Spinal cord (tissue), 9 donors: ENCODE measurements at regions not wholly inside any gene's neighbourhood (a gene's known extent, or its start where the extent isn't known, plus 50 kb on each side); places are given as distances from the start of the nearest gene placed in this dataset.

ENCODE experiments used
- DNase-seq, 6 donors: peaks; one replicate each; pipeline versions ENCODE4 v3.0.0 to v3.0.0-alpha.2; 2013 to 2015; ENCODE audit warnings: low spot score in 6 of 6, low read depth in 4 of 6
- H3K27ac ChIP-seq: one replicate; pipeline ENCODE4 v1.5.1; 2013; ENCODE audit warnings: low read depth, low read length, control low read depth
- H3K27me3 ChIP-seq: one replicate; pipeline ENCODE4 v1.6.1; 2013; ENCODE audit warnings: low read length; ENCODE audit not compliant: control insufficient read depth, insufficient read depth
- H3K36me3 ChIP-seq: one replicate; pipeline ENCODE4 v1.6.1; 2013; ENCODE audit warnings: low read length; ENCODE audit not compliant: control insufficient read depth, insufficient read depth
- H3K4me1 ChIP-seq: one replicate; pipeline ENCODE4 v1.6.1; 2013; ENCODE audit warnings: low read length; ENCODE audit not compliant: control insufficient read depth, insufficient read depth
- H3K4me3 ChIP-seq: one replicate; pipeline ENCODE4 v1.5.1; 2013; ENCODE audit warnings: low read depth, low read length, control low read depth
- H3K9me3 ChIP-seq: one replicate; pipeline ENCODE4 v1.6.1; 2013; ENCODE audit warnings: low read length; ENCODE audit not compliant: control insufficient read depth, insufficient read depth
- WGBS: methylation state at CpG from one replicate; pipeline ENCODE4 v1.1.5; 2013; ENCODE audit warnings: missing lambda C conversion rate; ENCODE audit not compliant: insufficient coverage; 5-methylcytosine and 5-hydroxymethylcytosine counted together
- donor health status: healthy.

- no peaks in the 10 kb centered on the region for H3K9me3 ChIP-seq
- WGBS: no CpG with 5 or more reads among the region's 2 CpGs
- DNase-seq: no peak
- no peaks in the 10 kb centered on the region for H3K36me3 ChIP-seq
- H3K27me3 ChIP-seq: no peaks in the 10 kb centered on the region
- H3K27ac ChIP-seq: no peak overlapping the region
- H3K4me1 ChIP-seq: no peaks in the 10 kb centered on the region
- H3K4me3 ChIP-seq: no peak overlapping the region
Observed at GRCh38 chr4:123934096-123934495, 537.5 kb downstream of the SPRY1 start.

- DNase-seq: peak in 2 of 6 donors; percentile 26 to 88
- Histone ChIP-seq H3K27ac (no peak overlapping the region), H3K36me3 (no peaks in the 10 kb centered on the region), H3K4me1 (no peaks in the 10 kb centered on the region), H3K9me3 (no peaks in the 10 kb centered on the region), H3K27me3 (no peaks in the 10 kb centered on the region), H3K4me3 (no peak overlapping the region)
- WGBS: no CpG with 5 or more reads among the region's 2 CpGs
Observed at GRCh38 chr4:123936621-123937043, 540.0 kb downstream of the SPRY1 start.

GRCh38 chr4:123937581-123937980 lies 541.0 kb downstream of the SPRY1 start:
- WGBS: 52% methylated on average over 4 of the region's 4 CpGs
- H3K27ac ChIP-seq: no peak overlapping the region
- peak in 2 of 6 donors; percentile 14 to 58 for DNase-seq

GRCh38 chr4:123939621-123940020 lies 543.0 kb downstream of the SPRY1 start:
- no peaks in the 10 kb centered on the region for H3K27me3 ChIP-seq
- no CpG with 5 or more reads among the region's 1 CpG for WGBS
- no peak overlapping the region for H3K4me3 ChIP-seq
- DNase-seq: peak in 1 of 6 donors; percentile 30
- no peaks in the 10 kb centered on the region for H3K4me1 ChIP-seq
- H3K36me3 ChIP-seq: no peaks in the 10 kb centered on the region
- no peak overlapping the region for H3K27ac ChIP-seq
- peaks cover 2% of the 10 kb centered on the region for H3K9me3 ChIP-seq

More at GRCh38 chr4:123937581-123937980, 541.0 kb downstream of the SPRY1 start:
- Histone ChIP-seq H3K4me3 (no peak overlapping the region), H3K36me3 (no peaks in the 10 kb centered on the region), H3K27me3 (no peaks in the 10 kb centered on the region), H3K4me1 (no peaks in the 10 kb centered on the region), H3K9me3 (peaks cover 2% of the 10 kb centered on the region)

- no peak for DNase-seq
- peaks cover 2% of the 10 kb centered on the region for H3K9me3 ChIP-seq
- no peaks in the 10 kb centered on the region for H3K27me3 ChIP-seq
- no peaks in the 10 kb centered on the region for H3K4me1 ChIP-seq
- WGBS: no CpG with 5 or more reads among the region's 2 CpGs
- no peak overlapping the region for H3K27ac ChIP-seq
- no peak overlapping the region for H3K4me3 ChIP-seq
- no peaks in the 10 kb centered on the region for H3K36me3 ChIP-seq
Observed at GRCh38 chr4:123940604-123941003, 544.0 kb downstream of the SPRY1 start.

GRCh38 chr4:123941306-123941705 lies 544.7 kb downstream of the SPRY1 start:
- no peak overlapping the region for H3K27ac ChIP-seq
- no peaks in the 10 kb centered on the region for H3K36me3 ChIP-seq
- H3K4me3 ChIP-seq: no peak overlapping the region
- no CpG with 5 or more reads among the region's 1 CpG for WGBS
- peaks cover 2% of the 10 kb centered on the region for H3K9me3 ChIP-seq
- DNase-seq: peak in 2 of 6 donors; percentile 11 to 17
- no peaks in the 10 kb centered on the region for H3K4me1 ChIP-seq
- H3K27me3 ChIP-seq: no peaks in the 10 kb centered on the region

- no peak for DNase-seq
- Histone ChIP-seq H3K4me1 (no peaks in the 10 kb centered on the region), H3K27ac (no peak overlapping the region), H3K27me3 (no peaks in the 10 kb centered on the region), H3K4me3 (no peak overlapping the region), H3K9me3 (peaks cover 2% of the 10 kb centered on the region), H3K36me3 (no peaks in the 10 kb centered on the region)
- no CpG with 5 or more reads among the region's 1 CpG for WGBS
Observed at GRCh38 chr4:123943976-123944375, 547.4 kb downstream of the SPRY1 start.

GRCh38 chr4:123945301-123945700 lies 548.7 kb downstream of the SPRY1 start:
- Histone ChIP-seq H3K27me3 (no peaks in the 10 kb centered on the region), H3K9me3 (peaks cover 2% of the 10 kb centered on the region), H3K4me1 (no peaks in the 10 kb centered on the region), H3K27ac (no peak overlapping the region), H3K4me3 (no peak overlapping the region), H3K36me3 (no peaks in the 10 kb centered on the region)
- 100% methylated on average over 3 of the region's 7 CpGs for WGBS
- DNase-seq: no peak

GRCh38 chr4:123950530-123950929 lies 553.9 kb downstream of the SPRY1 start:
- Histone ChIP-seq H3K36me3 (no peaks in the 10 kb centered on the region), H3K27me3 (no peaks in the 10 kb centered on the region), H3K4me1 (no peaks in the 10 kb centered on the region), H3K27ac (no peak overlapping the region), H3K9me3 (no peaks in the 10 kb centered on the region), H3K4me3 (no peak overlapping the region)
- peak in 1 of 6 donors; percentile 62 for DNase-seq

GRCh38 chr4:123952530-123953274 lies 556.1 kb downstream of the SPRY1 start:
- no CpG with 5 or more reads among the region's 3 CpGs for WGBS
- Histone ChIP-seq H3K27me3 (no peaks in the 10 kb centered on the region), H3K4me3 (no peak overlapping the region), H3K4me1 (no peaks in the 10 kb centered on the region), H3K27ac (no peak overlapping the region), H3K36me3 (no peaks in the 10 kb centered on the region), H3K9me3 (no peaks in the 10 kb centered on the region)
- no peak for DNase-seq
